ENCODE measurements at regions not wholly inside any gene's neighbourhood (a gene's known extent, or its start where the extent isn't known, plus 50 kb on each side); places are given as distances from the start of the nearest gene placed in this dataset.
"Not testable (repeated sequence)": the region's sequence is repeated elsewhere in the genome, so short reads cannot be mapped to it uniquely, and the experiment has no call there.

DNA sequence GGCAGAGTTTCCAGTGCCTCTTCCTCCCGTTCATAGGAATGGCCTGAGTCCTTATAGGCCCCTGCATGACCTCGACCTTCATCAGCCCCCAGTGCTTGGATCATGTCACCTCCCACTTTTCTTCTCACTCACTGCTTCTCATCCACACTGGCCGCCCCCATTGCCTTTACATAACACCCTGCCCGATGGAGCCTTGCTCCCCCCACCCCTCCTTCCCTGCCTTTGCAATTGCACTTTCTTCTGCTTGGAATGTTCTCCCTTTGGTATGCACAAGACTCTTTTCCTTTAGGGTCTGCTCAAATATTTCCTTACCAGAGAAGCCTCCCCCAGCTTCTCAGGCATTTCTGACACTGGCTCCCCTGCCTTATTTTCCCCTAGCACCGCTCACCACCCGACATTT, 125.2 kb upstream of the KCNJ6 start:
- DNase-seq (ENCODE audit: low spot score), result no peak

DNA sequence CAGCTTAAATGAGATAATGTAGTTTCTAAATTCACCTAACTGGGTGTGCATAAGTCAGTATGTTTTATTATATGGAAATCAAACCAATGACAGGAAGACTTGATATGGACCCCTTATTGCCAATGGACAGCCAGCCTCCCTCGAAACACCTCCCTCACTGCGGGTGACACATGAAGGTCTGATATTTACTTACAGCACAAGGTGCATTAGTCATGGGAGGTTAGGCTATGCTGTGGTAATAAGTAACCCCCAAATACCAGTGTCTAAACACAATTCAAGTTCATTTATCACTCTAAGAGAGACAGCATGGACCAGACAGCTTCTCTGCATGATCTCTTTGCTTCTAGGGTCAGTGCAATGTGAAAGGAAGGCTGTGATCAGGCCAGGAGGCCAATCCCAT, 126.0 kb upstream of the KCNJ6 start:
- no peak for DNase-seq (ENCODE audit: low spot score)

DNA sequence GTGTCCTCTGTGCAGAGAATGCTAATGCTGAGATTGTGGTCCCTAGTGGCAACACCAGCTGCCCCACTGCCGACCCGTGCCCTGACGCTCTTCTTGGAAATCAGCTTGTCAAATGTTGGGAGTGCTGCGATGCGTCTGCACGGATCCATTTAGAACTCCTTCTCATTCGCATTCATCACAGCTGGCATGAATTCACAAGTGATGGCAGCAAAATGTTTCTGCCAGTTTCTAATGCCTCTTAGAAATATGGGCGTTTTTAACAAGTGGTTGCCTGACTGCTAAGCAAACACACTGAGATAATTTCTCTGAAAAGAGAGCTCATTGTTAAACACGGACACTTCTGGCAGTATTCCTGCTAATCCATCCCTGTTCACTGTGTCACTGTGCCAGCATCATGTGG, 131.9 kb upstream of the KCNJ6 start:
- no peak for DNase-seq (ENCODE audit: low spot score)

DNA sequence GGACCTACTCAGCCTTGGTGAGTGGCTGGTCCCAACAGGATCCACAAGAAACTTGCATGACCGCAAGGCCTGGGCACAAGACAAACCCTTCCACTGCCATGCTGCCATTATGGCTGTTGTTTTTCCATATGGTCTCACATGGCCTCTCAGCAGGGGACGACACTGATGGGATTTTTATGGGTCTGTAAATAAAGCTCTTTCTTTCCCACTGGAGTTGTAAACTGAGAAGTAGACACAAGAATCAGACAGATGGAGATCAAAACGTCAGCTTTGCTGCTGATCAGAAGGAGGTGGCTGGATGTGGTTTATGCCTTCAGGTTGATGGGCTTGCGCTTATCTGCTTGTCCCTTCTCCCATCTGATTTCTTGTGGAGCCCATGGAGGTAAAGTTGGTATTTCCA, 138.1 kb upstream of the KCNJ6 start:
- DNase-seq (ENCODE audit: low spot score), result no peak

DNA sequence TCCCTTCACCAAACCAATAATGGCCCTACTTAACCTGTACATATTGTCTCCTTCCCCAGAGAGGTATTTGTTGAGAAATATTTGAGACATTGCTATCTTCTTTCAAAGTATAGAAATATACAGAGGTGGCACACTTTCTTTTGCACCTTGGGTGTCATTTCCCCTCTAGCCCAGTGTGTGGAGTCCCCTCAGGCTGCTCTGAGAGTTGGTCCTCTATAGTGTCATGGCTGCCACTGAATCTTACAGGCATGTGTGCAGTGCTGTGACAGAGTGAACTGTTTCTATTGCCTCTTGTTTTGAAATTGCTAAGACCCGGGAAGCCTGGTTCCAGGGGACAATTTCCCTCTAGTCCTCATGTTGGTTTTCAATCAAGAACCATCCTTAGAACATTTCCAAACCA, 140.2 kb upstream of the KCNJ6 start:
- no peak for DNase-seq (ENCODE audit: low spot score)

DNA sequence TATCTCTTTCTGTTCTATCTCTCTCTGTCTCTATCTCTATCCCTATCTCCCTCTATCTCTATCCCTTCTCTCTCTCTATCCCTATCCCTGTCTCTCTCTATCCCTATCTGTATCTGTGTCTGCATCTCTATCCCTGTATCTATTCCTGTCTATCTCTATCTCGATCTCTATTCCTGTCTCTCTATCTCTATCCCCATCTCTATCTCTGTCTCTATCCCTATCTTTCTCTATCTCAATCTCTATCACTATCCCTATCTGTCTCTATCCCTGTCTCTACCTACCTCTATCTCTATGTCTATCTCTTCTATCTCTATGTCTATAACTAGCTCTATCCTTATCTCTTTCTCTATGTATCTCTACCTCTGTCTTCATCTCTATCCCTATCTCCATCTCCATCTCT, 141.4 kb upstream of the KCNJ6 start:
- no peak for DNase-seq (ENCODE audit: low spot score)

DNA sequence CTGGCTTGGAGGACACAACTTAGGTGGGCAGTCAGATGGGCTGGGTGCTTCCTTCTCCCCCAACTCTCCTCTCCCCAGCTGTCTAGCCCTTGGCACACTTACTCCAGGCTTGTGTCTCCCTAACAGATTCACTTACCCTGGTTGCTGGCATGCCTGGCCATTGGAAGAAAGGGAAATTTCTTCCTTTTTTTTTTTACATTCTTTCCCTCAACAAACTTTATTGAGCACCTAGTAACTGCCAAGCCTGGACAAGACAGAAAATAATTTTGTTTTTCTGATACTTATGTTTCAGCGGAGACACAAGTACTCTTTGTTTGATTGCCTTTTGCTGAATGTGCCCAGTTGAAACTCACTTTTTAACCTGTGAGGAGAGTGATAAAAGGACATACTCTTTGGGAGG, 144.3 kb upstream of the KCNJ6 start:
- DNase-seq (ENCODE audit: low spot score), result no peak

DNA sequence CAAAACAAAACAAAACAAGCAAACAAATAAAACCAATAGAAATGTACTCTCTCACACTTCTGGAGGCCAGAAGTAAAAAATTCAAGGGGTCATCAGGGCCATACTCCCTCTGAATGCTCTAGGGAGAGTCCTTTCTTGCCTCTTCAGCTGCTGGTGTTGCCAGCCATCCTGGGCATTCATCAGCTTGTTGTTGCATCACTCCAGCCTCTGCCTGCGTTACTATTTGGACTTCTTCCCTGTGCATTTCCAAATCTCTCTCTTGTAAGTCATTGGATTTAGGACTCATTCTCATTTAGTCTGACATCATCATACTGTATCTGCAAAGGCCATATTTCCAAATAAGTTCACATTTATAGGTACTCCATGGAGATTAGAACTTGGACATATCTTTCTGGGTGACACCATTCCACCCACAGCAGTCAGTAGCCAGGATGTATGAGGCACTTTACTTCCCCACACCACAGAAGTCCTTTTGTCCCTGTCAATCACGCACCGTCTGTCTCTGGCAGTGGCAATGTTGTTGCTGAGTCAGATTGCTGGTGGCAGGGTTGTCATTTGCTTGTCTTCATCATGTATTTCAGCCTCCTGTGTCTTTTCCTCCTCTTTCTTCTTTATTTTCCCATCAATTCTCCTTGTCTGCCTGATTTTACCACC, 151.0 kb upstream of the KCNJ6 start:
- no peak for DNase-seq (ENCODE audit: low spot score)

DNA sequence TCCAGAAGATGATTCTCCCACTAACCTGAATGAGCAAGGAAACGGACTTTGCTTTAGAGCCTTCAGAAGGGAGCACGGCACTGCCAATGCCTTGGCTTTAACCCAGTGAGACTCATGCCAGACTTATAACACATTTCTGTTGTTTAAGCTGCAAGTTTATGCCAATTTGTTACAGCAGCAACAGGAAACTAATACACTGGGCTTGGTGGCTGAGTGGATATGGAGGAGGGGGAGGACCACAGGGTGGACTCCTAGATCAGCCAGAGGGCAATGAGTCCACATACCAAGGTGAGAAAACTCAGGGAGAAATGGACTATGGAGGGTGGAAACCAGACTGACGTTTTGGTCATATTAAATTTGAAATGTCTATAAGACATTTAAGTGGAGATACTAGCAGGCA, 156.2 kb upstream of the KCNJ6 start:
- DNase-seq (ENCODE audit: low spot score), result no peak

DNA sequence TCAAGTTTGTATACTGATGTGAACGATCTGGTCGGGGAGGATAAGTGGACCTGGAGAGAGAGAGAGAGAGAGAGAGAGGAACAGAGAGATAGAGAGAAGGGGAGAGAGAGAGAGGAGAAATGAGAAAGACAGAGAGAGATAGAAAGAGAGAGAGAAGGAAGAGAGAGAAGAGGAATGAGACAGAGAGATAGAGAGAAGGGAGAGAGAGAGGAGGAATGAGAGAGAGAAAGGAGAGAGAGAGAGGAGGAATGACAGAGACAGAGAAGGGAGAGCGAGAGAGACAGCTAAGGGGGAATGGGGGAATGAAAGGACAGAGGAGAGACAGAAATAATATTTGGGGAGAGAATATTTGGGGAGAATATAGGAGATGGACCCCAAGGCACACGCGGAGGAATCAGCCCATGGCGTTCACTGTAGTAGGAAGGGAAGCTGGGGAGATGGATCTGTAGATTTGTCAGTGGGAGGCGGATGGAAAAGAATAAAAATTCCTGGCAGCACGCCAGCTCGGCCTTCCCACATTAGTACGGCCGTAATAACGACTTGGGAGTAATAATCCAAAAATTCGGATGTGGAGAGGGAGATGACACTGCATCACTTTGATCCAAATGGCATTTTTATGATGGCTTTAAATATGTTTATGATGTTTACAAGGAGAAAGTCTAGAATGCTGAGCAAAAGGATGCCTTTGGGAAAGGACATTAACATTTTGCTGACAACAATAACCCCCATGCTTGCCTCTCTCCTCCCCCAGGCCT, 159.8 kb upstream of the KCNJ6 start:
- no peak for DNase-seq (ENCODE audit: low spot score)

DNA sequence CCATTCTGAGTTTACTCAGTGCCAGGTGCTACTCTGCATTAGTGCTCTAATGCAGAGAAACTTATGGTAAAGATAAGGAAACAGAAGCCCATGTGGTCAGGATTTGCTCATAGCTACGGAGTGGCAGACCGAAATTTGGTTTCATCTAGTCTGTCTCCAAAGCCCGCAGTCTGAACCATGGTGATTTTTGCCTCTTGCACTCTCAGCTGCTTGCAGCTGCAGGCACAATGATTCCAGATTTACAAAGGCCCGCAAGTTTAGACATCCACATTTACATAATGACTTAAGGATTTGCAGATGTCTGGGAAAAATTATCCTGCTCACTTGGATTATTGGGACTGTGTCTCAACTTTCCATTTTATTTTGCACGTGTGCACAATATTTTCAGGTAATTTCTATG, 161.3 kb upstream of the KCNJ6 start:
- no peak for DNase-seq (ENCODE audit: low spot score)

DNA sequence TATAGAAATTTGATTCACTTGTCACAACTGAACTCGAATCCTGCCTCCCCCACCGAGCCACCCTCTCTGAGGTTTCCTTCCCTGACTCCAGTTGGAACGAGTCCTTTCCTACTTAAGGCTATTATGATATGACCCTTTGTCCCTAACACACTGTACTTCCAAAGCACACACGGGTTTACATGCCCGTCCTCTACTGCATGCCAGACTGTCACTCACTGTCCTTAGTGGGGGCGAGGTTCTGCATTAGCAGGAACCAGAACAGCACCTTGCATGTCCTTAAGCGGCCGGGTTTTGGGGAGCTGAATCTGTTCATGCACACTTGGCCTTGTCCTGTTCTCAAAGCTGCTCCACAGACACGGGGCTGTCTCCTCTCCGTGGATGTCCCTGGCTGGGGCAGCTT, 164.6 kb upstream of the KCNJ6 start:
- no peak for DNase-seq (ENCODE audit: low spot score)

DNA sequence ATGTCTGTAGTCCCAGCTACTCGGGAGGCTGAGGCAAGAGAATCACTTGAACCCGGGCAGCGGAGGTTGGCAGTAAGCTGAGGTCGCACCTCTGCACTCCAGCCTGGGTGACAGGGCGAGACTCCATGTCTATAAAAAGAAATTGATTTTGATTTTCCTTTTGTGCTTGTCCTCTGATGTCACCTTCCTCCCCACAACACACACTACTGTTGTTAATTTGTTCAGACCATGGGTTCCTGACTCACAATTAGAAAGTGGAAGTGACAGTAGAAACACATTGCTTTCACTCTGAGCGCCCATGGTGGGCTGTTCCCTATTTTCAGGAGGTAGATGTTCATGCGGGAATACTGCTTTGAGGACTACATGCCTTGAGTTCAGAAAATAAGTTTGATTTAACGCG, 165.5 kb upstream of the KCNJ6 start:
- no peak for DNase-seq (ENCODE audit: low spot score)

DNA sequence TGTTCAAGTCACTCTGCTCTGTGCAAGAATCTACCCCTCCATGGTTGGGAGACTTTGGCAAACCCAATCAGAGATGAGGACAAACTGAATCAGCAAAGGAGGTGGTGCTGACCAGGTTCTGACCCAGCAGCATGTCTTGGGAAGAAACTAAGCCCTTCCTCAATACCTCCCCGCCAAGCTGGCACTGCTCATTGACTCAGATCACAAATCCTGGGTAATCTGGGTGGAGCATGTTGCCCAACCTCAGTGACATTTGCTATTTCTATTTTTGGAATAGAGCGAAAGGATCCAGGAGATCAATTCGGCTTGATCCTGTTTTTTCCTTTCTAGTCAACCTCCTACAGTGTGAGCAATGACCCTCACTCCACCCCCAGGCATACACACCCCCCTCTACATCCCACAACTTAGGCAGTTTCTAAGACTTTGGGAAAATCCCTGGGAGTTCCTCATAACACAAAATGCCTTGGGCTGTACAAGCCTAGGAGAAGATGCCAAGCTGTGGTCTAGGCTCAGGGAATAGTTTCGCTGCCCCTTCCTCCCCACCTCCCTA, 166.8 kb upstream of the KCNJ6 start:
- no peak for DNase-seq (ENCODE audit: low spot score)

DNA sequence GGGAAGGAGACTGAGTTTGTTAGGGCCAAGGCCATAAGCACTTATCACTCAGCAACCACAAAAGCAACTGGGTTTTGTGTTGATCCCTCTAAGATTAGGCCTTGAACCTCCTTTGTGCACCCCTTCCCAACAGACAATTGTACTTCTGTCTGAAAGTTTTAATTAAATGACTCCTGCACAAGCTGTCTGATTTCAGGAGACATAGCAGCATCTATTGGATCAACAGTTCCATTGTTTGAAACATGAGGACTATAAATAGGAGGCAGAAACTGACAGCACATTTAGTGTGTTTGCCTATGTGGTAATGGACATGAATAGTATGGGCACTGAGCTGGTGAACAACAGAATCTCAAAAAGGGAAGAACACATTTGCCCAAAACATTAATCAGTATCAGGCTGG, 167.3 kb upstream of the KCNJ6 start:
- DNase-seq (ENCODE audit: low spot score), result no peak

DNA sequence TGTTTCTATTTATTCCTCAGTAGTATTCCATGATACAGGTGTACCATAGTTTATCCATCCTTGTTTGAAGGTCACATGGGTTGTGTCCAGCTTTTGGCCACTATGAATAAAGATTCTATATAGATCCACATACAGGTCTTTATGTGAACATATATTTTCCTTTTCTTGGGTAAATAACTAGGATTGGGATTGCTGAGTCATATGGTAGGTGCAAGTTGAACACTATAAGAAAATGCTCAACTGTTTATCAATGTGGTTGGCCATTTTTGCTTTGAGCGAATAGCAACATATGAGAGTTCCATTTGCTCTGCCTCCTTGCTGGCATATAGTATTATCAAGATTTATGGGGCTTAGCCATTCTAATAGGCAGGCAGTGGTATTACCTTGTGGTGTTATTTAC, 170.2 kb upstream of the KCNJ15 start:
- DNase-seq (ENCODE audit: low spot score), result no peak

DNA sequence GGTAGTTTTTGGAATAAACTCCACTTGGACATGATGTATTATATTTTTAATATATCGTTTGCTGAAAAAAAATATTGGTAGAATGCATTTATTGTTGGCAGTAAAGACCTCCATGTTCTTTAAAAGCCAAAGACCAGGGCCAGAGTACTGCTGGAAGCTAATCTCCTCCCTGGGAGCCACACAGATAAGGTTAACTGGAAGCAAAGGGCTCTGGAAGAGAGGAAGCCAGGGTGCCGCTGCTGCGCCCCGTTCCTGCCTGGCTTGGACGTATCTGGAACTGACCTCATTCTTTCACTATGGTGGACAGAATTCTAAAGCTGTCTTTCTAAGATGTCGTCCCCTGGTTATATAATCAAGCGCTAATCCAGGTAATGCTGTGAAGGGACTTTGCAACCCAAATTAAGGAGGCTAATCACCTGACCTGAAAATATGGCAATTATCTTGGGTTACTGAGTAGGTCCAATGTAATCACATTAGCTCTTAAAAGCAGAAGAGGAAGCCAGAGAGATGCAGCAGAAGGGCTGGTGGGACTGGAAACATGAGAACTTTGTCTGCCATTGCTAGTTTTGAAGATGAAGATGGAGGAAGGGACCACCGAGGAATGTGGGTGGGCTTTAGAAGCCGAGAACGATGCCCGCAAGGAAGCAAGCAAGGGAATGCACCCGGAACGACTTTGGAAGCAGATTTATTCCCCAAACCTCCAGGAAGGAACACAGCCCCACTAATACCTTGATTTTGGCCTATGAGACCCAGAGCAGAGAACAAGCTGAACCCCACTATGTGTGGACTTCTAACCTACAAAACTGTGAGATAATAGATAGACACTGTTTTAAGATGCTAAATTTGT, 167.7 kb upstream of the KCNJ15 start:
- DNase-seq (ENCODE audit: low spot score), result no peak

DNA sequence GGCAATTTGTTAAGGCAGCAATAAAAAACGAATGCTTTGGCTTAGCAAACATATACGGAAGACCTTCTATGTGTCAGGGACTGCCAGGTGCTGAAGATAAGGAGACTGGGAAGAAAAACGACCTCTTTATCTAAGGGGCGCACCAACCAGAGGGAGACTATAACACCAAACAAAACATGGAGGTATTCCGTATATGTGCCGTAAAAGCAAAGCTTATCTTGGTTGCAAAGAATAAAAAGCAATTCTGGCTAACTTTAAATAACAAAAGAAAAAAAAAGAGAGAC, 167.1 kb upstream of the KCNJ15 start:
- no peak for DNase-seq (ENCODE audit: low spot score)

DNA sequence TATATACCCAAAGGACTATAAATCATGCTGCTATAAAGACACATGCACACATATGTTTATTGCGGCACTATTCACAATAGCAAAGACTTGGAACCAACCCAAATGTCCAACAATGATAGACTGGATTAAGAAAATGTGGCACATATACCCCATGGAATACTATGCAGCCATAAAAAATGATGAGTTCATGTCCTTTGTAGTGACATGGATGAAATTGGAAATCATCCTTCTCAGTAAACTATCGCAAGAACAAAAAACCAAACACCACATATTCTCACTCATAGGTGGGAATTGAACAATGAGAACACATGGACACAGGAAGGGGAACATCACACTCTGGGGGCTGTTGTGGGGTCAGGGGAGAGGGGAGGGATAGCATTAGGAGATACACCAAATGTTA, 165.7 kb upstream of the KCNJ15 start:
- DNase-seq (ENCODE audit: low spot score), result not testable (repeated sequence)

DNA sequence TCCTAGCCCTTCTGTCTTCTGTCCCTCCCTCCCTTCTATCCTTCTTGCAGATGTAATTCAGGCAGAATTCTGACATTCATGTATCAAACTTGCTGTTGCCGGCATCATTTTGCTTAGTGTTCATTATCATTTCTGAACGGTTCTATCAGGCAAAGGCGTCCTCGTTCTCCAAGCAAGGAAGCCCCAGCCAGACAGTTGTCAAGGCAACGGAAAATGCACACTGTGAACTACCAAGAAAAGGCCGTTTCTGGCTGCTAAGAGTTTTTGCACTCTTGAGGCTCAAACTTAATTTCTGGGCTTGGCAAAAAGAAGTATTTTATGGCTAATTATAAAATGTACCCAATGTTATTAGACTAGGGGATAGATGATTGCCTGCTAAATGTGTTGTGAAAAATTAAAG, 164.7 kb upstream of the KCNJ15 start:
- no peak for DNase-seq (ENCODE audit: low spot score)

DNA sequence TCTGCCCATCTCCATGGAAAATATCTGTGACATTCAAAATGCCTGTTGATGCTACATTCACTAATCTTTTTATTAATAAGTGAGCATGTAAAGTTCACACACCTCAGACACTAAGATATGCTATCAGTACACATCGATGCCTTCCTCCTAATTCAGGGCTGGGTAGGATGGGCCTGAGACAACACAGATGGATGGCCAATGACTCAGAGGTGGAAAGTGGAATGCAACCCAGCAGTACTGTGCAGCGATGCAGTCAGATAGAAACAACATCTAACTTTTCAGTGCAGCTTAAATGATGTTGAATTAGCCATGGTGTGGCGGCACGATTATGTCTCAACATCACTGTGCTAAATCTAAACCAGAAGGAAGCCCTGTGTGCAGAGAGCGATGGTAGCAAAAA, 161.6 kb upstream of the KCNJ15 start:
- DNase-seq (ENCODE audit: low spot score), result no peak

DNA sequence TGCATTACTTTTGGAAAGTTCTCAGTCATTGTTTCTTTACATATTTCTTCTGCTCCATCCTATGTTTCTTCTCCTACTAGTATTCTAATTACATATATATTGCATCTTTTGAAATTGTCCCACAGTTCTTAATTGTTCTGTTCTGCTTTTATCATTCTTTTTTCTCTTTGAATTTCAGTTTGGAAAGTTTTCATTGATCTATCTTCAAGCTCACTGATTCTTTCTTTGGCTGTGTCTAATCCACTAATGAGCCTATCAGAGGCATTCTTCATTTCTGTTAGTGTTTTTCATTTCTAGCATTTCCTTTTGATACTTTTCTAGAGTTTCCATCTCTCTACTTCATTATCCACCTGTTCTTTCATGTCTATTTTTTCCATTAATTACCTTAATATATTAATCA, 159.0 kb upstream of the KCNJ15 start:
- no peak for DNase-seq (ENCODE audit: low spot score)

DNA sequence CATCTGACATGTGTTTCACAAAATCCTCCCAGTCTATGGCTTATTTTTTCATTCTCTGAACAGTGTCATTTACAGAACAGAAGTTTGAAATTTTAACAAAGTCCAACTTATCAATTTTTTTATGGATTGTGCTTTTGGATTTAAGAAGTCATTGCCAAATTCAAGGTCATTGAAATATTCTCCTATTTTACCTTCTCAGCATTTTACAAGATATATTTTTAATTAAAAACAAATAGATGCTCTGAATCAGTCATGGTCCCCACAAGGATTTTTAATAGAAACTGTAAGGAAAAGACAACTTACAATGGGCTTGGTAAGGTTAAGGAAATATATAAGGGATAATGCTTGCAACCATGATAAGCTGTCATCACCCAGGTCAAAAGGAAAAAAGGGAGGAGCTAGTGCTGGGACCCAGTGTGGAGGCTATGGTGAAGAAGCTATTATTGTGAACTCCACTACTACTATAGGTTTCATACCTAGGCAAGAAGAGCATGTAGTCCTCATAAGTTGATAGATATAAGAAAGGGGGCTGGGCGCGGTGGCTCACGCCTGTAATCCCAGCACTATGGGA, 144.5 kb upstream of the KCNJ15 start:
- no peak for DNase-seq (ENCODE audit: low spot score)
